WTC11 (cell line): ENCODE measurements at regions not wholly inside any gene's neighbourhood (a gene's known extent, or its start where the extent isn't known, plus 50 kb on each side); places are given as distances from the start of the nearest gene placed in this dataset.

Experiments
- ATAC-seq: fragments of 200-7000 bp; cut with Tn5 transposase; 2 replicates; pipeline ENCODE4 v1.10.0; 2021; ENCODE audit warnings: mild to moderate bottlenecking, moderate library complexity
- CTCF ChIA-PET: fragments of 300-600 bp; sonication (Branson Sonifier 250); formaldehyde crosslinking; loops from one replicate; lab custom pipeline; 2021; ENCODE audit warnings: antibody characterized with exemption; lab: Charles Lee
- POLR2A ChIA-PET: fragments of 350-600 bp; sonication (Branson Sonifier 250); formaldehyde crosslinking; loops from one replicate; lab custom pipeline; 2021; ENCODE audit warnings: antibody characterized with exemption; lab: Charles Lee
- DNase-seq: peaks from one replicate; pipeline ENCODE4 v3.0.0; 2021; ENCODE audit warnings: low spot score
- H3K27ac Mint-ChIP-seq: 2 replicates; pipeline ENCODE4 v1.8.0; 2021; ENCODE audit warnings: mixed read lengths
- H3K27me3 Mint-ChIP-seq: 2 replicates; pipeline ENCODE4 v1.8.0; 2021; ENCODE audit warnings: low read depth, mild to moderate bottlenecking, moderate library complexity, mixed read lengths
- H3K36me3 Mint-ChIP-seq: 2 replicates; pipeline ENCODE4 v1.8.0; 2021; ENCODE audit warnings: mixed read lengths
- H3K4me1 Mint-ChIP-seq: 2 replicates; pipeline ENCODE4 v1.8.0; 2022; ENCODE audit warnings: mixed read lengths
- H3K4me3 Mint-ChIP-seq: 2 replicates; pipeline ENCODE4 v1.8.0; 2021; ENCODE audit warnings: mild to moderate bottlenecking, moderate library complexity, mixed read lengths
- H3K9me3 Mint-ChIP-seq: 2 replicates; pipeline ENCODE4 v1.8.0; 2021; ENCODE audit warnings: mixed read lengths
- ATF1 ChIP-seq: sonication (generic); formaldehyde crosslinking; IDR thresholded peaks from 2 replicates; pipeline ENCODE4 v1.8.1; 2023; ENCODE audit warnings: mild to moderate bottlenecking, moderate library complexity, missing genetic modification reagents
- CREB1 ChIP-seq: sonication (generic); formaldehyde crosslinking; IDR thresholded peaks from 2 replicates; pipeline ENCODE4 v1.8.0; 2023; ENCODE audit warnings: mild to moderate bottlenecking, missing genetic modification reagents
- E2F5 ChIP-seq: sonication (generic); formaldehyde crosslinking; IDR thresholded peaks from 2 replicates; pipeline ENCODE4 v1.8.1; 2022; ENCODE audit warnings: mild to moderate bottlenecking, moderate library complexity, missing genetic modification reagents
- ESRRA ChIP-seq: sonication (generic); formaldehyde crosslinking; IDR thresholded peaks from 2 replicates; pipeline ENCODE4 v1.8.1; 2022; ENCODE audit warnings: mild to moderate bottlenecking, missing genetic modification reagents, borderline replicate concordance
- IRF2 ChIP-seq: sonication (generic); formaldehyde crosslinking; IDR thresholded peaks from 2 replicates; pipeline ENCODE4 v1.8.0; 2022; ENCODE audit warnings: low read depth, missing genetic modification reagents, borderline replicate concordance
- KAT7 ChIP-seq: sonication (generic); formaldehyde crosslinking; IDR thresholded peaks from 2 replicates; pipeline ENCODE4 v1.8.1; 2023; ENCODE audit warnings: missing genetic modification reagents, mild to moderate bottlenecking, borderline replicate concordance
- NR3C1 ChIP-seq: sonication (generic); formaldehyde crosslinking; conservative IDR thresholded peaks from 2 replicates; pipeline ENCODE4 v1.8.1; 2023; ENCODE audit warnings: low read depth, mild to moderate bottlenecking, missing genetic modification reagents
- PREB ChIP-seq: sonication (generic); formaldehyde crosslinking; IDR thresholded peaks from 2 replicates; pipeline ENCODE4 v1.8.1; 2022; ENCODE audit warnings: mild to moderate bottlenecking, missing genetic modification reagents, moderate library complexity, borderline replicate concordance
- SMAD3 ChIP-seq: sonication (generic); formaldehyde crosslinking; IDR thresholded peaks from 2 replicates; pipeline ENCODE4 v1.8.0; 2022; ENCODE audit warnings: missing genetic modification reagents, mild to moderate bottlenecking, borderline replicate concordance
- SMAD4 ChIP-seq: sonication (generic); formaldehyde crosslinking; IDR thresholded peaks from 2 replicates; pipeline ENCODE4 v1.8.0; 2022; ENCODE audit warnings: mild to moderate bottlenecking, missing genetic modification reagents
- TEAD1 ChIP-seq: sonication (generic); formaldehyde crosslinking; IDR thresholded peaks from 2 replicates; pipeline ENCODE4 v1.8.0; 2022; ENCODE audit warnings: mild to moderate bottlenecking, missing genetic modification reagents
- ZMAT4 ChIP-seq: fragments of 250-450 bp; sonication (Bioruptor Pico); IDR thresholded peaks from 2 replicates; pipeline ENCODE4 v1.9.0; 2021; ENCODE audit warnings: mild to moderate bottlenecking
- ZNF121 ChIP-seq: sonication (generic); formaldehyde crosslinking; IDR thresholded peaks from 2 replicates; pipeline ENCODE4 v1.8.0; 2023; ENCODE audit warnings: missing genetic modification reagents
- ZNF263 ChIP-seq: sonication (generic); formaldehyde crosslinking; IDR thresholded peaks from 2 replicates; pipeline ENCODE4 v1.8.1; 2022; ENCODE audit warnings: low read depth, mild to moderate bottlenecking, moderate library complexity, missing genetic modification reagents
- ZNF396 ChIP-seq: fragments of 250-450 bp; sonication (Bioruptor Pico); IDR thresholded peaks from 2 replicates; pipeline ENCODE4 v1.8.0; 2021; ENCODE audit warnings: mild to moderate bottlenecking, moderate library complexity, borderline replicate concordance
- ZNF416 ChIP-seq: fragments of 250-450 bp; sonication (Bioruptor Pico); IDR thresholded peaks from 2 replicates; pipeline ENCODE4 v1.9.0; 2021; ENCODE audit warnings: mild to moderate bottlenecking, inconsistent platforms
- ZNF425 ChIP-seq: fragments of 250-450 bp; sonication (Bioruptor Pico); conservative IDR thresholded peaks from 2 replicates; pipeline ENCODE4 v1.9.0; 2021; ENCODE audit warnings: mild to moderate bottlenecking
- ZNF671 ChIP-seq: fragments of 250-450 bp; sonication (Bioruptor Pico); IDR thresholded peaks from 2 replicates; pipeline ENCODE4 v1.8.0; 2021; ENCODE audit warnings: mild to moderate bottlenecking
- TF ChIP-seq, protein P1 (sequence below): sonication (generic); formaldehyde crosslinking; IDR thresholded peaks from 2 replicates; pipeline ENCODE4 v1.8.1; 2023; ENCODE audit warnings: mild to moderate bottlenecking, missing genetic modification reagents
- TF ChIP-seq, protein P2 (sequence below): fragments of 200-600 bp; IDR thresholded peaks from 2 replicates; pipeline ENCODE4 v1.8.0; 2022; ENCODE audit warnings: antibody characterized with exemption
- TF ChIP-seq, protein P3 (sequence below): sonication (generic); formaldehyde crosslinking; IDR thresholded peaks from 2 replicates; pipeline ENCODE4 v1.8.1; 2023; ENCODE audit warnings: mild to moderate bottlenecking, missing genetic modification reagents, moderate library complexity
- TF ChIP-seq, protein P4 (sequence below): sonication (generic); formaldehyde crosslinking; IDR thresholded peaks from 2 replicates; pipeline ENCODE4 v1.8.0; 2022; ENCODE audit warnings: mild to moderate bottlenecking, missing genetic modification reagents

DNA sequence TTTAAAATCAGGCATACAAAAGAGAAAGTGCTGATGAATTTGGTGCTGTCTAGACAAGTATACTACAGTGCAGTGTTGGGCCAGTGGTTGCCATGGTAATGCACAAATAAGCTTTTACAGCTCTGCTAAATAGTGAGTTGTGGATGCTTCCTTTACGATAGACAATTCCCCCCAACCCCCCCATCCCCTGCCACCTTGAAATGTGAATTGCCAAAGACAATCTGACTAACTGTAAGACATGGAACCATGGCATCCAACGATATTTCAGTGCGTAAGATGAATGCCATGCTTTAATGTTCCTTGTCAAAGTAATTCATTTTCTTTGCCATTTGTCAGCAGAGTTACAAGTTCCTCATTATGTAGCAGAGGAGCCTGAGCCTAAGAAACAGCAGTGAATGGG, 91.5 kb upstream of the NREP start (continued):
- TF ChIP-seq IRF2 (CRISPR knock-in tag), result no peak
- no peak for TF ChIP-seq ZNF416 (CRISPR knock-in tag)
- no peak for TF ChIP-seq TEAD1 (CRISPR knock-in tag)
- TF ChIP-seq KAT7 (CRISPR knock-in tag), result no peak
- TF ChIP-seq ZMAT4, result no peak
- TF ChIP-seq ATF1 (CRISPR knock-in tag), result no peak
- no peak for TF ChIP-seq CREB1 (CRISPR knock-in tag)
- TF ChIP-seq, protein P1, sequence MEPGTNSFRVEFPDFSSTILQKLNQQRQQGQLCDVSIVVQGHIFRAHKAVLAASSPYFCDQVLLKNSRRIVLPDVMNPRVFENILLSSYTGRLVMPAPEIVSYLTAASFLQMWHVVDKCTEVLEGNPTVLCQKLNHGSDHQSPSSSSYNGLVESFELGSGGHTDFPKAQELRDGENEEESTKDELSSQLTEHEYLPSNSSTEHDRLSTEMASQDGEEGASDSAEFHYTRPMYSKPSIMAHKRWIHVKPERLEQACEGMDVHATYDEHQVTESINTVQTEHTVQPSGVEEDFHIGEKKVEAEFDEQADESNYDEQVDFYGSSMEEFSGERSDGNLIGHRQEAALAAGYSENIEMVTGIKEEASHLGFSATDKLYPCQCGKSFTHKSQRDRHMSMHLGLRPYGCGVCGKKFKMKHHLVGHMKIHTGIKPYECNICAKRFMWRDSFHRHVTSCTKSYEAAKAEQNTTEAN, result no peak
- no peak for TF ChIP-seq ZNF671 (CRISPR knock-in tag)
- TF ChIP-seq SMAD4 (CRISPR knock-in tag), result no peak

DNA sequence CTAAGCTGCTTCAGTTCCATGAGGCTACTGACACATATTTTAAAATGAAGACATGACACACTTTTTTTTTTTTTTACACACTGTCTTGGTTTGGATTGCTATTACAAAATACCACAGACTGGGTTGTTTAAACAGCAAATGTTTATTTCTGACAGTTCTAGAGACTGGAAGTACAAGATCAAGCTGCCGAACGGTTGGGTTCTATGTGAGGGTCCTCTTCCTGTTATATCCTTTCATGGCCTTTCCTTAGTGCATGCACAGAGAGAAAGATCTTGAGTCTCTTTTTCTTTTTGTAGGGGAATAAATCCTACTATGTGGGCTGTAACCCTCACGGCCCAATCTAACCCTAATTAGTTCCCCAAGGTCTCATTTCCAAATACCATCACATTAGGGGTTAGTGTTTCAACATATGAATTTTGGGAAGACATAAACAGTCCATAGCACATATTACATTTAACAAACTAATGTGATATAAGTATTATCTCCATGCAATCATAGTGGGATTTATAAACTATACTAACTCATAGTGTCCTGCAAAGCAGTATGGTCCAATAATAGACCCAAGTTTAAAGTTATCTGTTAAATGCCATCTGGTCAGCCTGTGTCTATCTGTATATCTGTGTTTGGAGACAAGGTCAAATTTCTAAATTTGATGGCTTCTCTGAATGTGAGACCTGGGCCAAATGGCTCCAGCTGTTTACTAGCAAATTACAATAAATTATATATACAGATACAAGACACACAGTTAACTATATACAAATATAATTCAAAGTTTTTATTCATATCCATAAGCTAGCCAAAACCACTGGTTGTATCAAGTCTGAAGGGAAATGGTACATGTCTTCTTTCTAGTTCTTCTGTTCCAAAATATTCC, 90.3 kb upstream of the NREP start:
- no peak for TF ChIP-seq E2F5
- no peak for TF ChIP-seq ZNF425 (CRISPR knock-in tag)
- no peak for TF ChIP-seq SMAD3 (CRISPR knock-in tag)
- no peak for TF ChIP-seq CREB1 (CRISPR knock-in tag)
- no peak for TF ChIP-seq SMAD4 (CRISPR knock-in tag)
- TF ChIP-seq, protein P2, sequence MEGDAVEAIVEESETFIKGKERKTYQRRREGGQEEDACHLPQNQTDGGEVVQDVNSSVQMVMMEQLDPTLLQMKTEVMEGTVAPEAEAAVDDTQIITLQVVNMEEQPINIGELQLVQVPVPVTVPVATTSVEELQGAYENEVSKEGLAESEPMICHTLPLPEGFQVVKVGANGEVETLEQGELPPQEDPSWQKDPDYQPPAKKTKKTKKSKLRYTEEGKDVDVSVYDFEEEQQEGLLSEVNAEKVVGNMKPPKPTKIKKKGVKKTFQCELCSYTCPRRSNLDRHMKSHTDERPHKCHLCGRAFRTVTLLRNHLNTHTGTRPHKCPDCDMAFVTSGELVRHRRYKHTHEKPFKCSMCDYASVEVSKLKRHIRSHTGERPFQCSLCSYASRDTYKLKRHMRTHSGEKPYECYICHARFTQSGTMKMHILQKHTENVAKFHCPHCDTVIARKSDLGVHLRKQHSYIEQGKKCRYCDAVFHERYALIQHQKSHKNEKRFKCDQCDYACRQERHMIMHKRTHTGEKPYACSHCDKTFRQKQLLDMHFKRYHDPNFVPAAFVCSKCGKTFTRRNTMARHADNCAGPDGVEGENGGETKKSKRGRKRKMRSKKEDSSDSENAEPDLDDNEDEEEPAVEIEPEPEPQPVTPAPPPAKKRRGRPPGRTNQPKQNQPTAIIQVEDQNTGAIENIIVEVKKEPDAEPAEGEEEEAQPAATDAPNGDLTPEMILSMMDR, result no peak
- TF ChIP-seq PREB (CRISPR knock-in tag), result no peak
- TF ChIP-seq TEAD1 (CRISPR knock-in tag), result no peak
- TF ChIP-seq, protein P3, sequence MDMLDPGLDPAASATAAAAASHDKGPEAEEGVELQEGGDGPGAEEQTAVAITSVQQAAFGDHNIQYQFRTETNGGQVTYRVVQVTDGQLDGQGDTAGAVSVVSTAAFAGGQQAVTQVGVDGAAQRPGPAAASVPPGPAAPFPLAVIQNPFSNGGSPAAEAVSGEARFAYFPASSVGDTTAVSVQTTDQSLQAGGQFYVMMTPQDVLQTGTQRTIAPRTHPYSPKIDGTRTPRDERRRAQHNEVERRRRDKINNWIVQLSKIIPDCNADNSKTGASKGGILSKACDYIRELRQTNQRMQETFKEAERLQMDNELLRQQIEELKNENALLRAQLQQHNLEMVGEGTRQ, result no peak
- TF ChIP-seq, protein P4, sequence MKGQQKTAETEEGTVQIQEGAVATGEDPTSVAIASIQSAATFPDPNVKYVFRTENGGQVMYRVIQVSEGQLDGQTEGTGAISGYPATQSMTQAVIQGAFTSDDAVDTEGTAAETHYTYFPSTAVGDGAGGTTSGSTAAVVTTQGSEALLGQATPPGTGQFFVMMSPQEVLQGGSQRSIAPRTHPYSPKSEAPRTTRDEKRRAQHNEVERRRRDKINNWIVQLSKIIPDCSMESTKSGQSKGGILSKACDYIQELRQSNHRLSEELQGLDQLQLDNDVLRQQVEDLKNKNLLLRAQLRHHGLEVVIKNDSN (CRISPR knock-in tag), result no peak
- TF ChIP-seq ESRRA (CRISPR knock-in tag), result no peak
- no peak for TF ChIP-seq ZNF396 (CRISPR knock-in tag)
- TF ChIP-seq ZNF263 (CRISPR knock-in tag), result no peak
- no peak for TF ChIP-seq NR3C1 (CRISPR knock-in tag)
- TF ChIP-seq ZNF121 (CRISPR knock-in tag), result no peak
- TF ChIP-seq, all 79 proteins: peak for 0
- H3K4me3 Mint-ChIP-seq, result no peak overlapping the region
- H3K27me3 Mint-ChIP-seq, result no peaks in the 10 kb centered on the region; the same call in 1 of the 2 replicates
- no peak for ATAC-seq
- 0 out of 2 replicates have a peak, but pooled peaks cover 2% of the 10 kb centered on the region for H3K4me1 Mint-ChIP-seq
- ChIA-PET CTCF (interaction anchor here (0.7 kb wide), 2 partner anchors 104 to 686 kb away, joined by 3 read pairs; no protein-coding TSS in a partner anchor), POLR2A (no interaction called here)
- no peak for DNase-seq
- no peaks in the 10 kb centered on the region for H3K36me3 Mint-ChIP-seq
- H3K9me3 Mint-ChIP-seq, result no peaks in the 10 kb centered on the region
- no peak overlapping the region for H3K27ac Mint-ChIP-seq
